SU-DHL-6 (cell line): ENCODE measurements at regions not wholly inside any gene's neighbourhood (a gene's known extent, or its start where the extent isn't known, plus 50 kb on each side); places are given as distances from the start of the nearest gene placed in this dataset.

Source experiments
- CTCF ChIP-seq: fragments of 200-600 bp; sonication (generic); IDR thresholded peaks from one replicate; pipeline ENCODE4 v1.5.1; 2017; ENCODE audit warnings: antibody characterized with exemption, mild to moderate bottlenecking, low read length, moderate library complexity; ENCODE audit not compliant: insufficient read depth, poor library complexity, severe bottlenecking
- EZH2phosphoT487 ChIP-seq: fragments of 200-600 bp; sonication (generic), shearing (Covaris generic); conservative IDR thresholded peaks from 2 replicates; pipeline ENCODE4 v1.6.1; 2018; ENCODE audit warnings: mild to moderate bottlenecking, antibody characterized with exemption, low read length, moderate library complexity, mixed read lengths

GRCh38 chr16:18008356-18008755 is 328.2 kb downstream of the NPIPA8 start:
- TF ChIP-seq CTCF (no peak), EZH2phosphoT487 (no peak)
